Neural progenitor cell (in vitro differentiated cells): ENCODE measurements at regions not wholly inside any gene's neighbourhood (a gene's known extent, or its start where the extent isn't known, plus 50 kb on each side); places are given as distances from the start of the nearest gene placed in this dataset.
A peak's percentile ranks its signal among the peaks of the same experiment; 100 is the strongest.
"Not testable (repeated sequence)": the region's sequence is repeated elsewhere in the genome, so short reads cannot be mapped to it uniquely, and the experiment has no call there.

Experiments
- DNase-seq: peaks from one replicate; pipeline ENCODE4 v3.0.0-alpha.2; 2016; ENCODE audit warnings: low spot score
- H2AFZ ChIP-seq: fragments of 200-600 bp; sonication (generic); replicated peaks from 2 replicates; pipeline ENCODE4 v1.6.1; 2016; ENCODE audit warnings: antibody characterized with exemption
- H3F3A ChIP-seq: fragments of 200-600 bp; sonication (generic); 2 replicates; pipeline ENCODE4 v1.6.1; 2016; ENCODE audit warnings: antibody characterized with exemption, low read depth
- H3K27ac ChIP-seq: fragments of 200-600 bp; sonication (generic); 2 replicates; pipeline ENCODE4 v1.5.1; 2016; ENCODE audit warnings: mild to moderate bottlenecking
- H3K27me3 ChIP-seq: fragments of 200-600 bp; sonication (generic); 2 replicates; pipeline ENCODE4 v1.6.1; 2016; ENCODE audit warnings: mild to moderate bottlenecking, moderate library complexity
- H3K36me3 ChIP-seq: fragments of 200-600 bp; sonication (generic); 2 replicates; pipeline ENCODE4 v1.5.1; 2016
- H3K4me1 ChIP-seq: fragments of 200-600 bp; sonication (generic); 2 replicates; pipeline ENCODE4 v1.6.1; 2016; ENCODE audit warnings: mixed run types
- H3K4me2 ChIP-seq: fragments of 200-600 bp; sonication (generic); 2 replicates; pipeline ENCODE4 v1.6.1; 2016
- H3K4me3 ChIP-seq: fragments of 200-600 bp; sonication (generic); 2 replicates; pipeline ENCODE4 v1.5.1; 2016
- H3K79me2 ChIP-seq: fragments of 200-600 bp; sonication (generic); 2 replicates; pipeline ENCODE4 v1.6.1; 2016; ENCODE audit warnings: low read depth
- H3K9ac ChIP-seq: fragments of 200-600 bp; sonication (generic); 2 replicates; pipeline ENCODE4 v1.6.1; 2016
- H3K9me3 ChIP-seq: fragments of 200-600 bp; sonication (generic); 2 replicates; pipeline ENCODE4 v1.5.1; 2016; ENCODE audit warnings: low read depth
- H4K20me1 ChIP-seq: fragments of 200-600 bp; sonication (generic); 2 replicates; pipeline ENCODE4 v1.6.1; 2016; ENCODE audit warnings: low read depth
- H3K27ac Mint-ChIP-seq: 3 replicates; pipeline ENCODE4 v1.8.0; 2021; ENCODE audit warnings: mixed read lengths
- H3K27me3 Mint-ChIP-seq: 2 replicates; pipeline ENCODE4 v1.8.0; 2022; ENCODE audit warnings: low read depth, mild to moderate bottlenecking, inconsistent platforms, moderate library complexity, mixed read lengths; ENCODE audit not compliant: insufficient read depth
- H3K36me3 Mint-ChIP-seq: 3 replicates; pipeline ENCODE4 v1.8.0; 2021; ENCODE audit warnings: mixed read lengths
- H3K4me1 Mint-ChIP-seq: 3 replicates; pipeline ENCODE4 v1.8.0; 2021; ENCODE audit warnings: mixed read lengths
- H3K4me3 Mint-ChIP-seq: 3 replicates; pipeline ENCODE4 v1.8.0; 2021; ENCODE audit warnings: mild to moderate bottlenecking, moderate library complexity, mixed read lengths
- H3K9me3 Mint-ChIP-seq: 3 replicates; pipeline ENCODE4 v1.8.0; 2020; ENCODE audit warnings: mixed read lengths

DNA sequence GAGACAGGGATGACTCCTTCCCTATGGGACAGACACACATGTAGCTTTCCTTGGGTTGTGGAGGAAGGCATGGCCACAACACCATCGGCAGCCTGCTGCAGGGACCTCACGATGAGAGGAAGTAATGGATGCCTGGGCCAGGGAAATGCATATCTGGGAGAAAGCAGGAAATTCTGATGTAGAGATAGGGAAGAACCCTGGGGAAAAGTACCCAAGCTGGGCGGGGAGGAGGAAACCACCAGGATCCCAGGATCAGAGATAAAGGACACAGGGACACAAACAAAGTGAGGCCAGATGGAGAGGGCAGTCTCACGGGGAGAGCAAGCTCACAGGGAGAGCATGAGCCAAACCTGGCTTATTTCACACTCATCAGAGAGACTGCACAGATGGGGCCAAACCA, 294.7 kb upstream of the TEKT4 start:
- not testable (repeated sequence) for H2AFZ ChIP-seq, H3K36me3 ChIP-seq, H3K9me3 ChIP-seq, H3K79me2 ChIP-seq, H3K4me3 Mint-ChIP-seq, H3K4me1 Mint-ChIP-seq, DNase-seq, H3K4me3 ChIP-seq, H3K9ac ChIP-seq, H3K4me2 ChIP-seq, H3K27me3 ChIP-seq, H3K27me3 Mint-ChIP-seq, H3F3A ChIP-seq, H4K20me1 ChIP-seq, H3K36me3 Mint-ChIP-seq, H3K27ac ChIP-seq, H3K4me1 ChIP-seq
- Mint-ChIP-seq H3K9me3 (peaks cover 12% of the 10 kb centered on the region), H3K27ac (peak overlapping the region; percentile 62)

DNA sequence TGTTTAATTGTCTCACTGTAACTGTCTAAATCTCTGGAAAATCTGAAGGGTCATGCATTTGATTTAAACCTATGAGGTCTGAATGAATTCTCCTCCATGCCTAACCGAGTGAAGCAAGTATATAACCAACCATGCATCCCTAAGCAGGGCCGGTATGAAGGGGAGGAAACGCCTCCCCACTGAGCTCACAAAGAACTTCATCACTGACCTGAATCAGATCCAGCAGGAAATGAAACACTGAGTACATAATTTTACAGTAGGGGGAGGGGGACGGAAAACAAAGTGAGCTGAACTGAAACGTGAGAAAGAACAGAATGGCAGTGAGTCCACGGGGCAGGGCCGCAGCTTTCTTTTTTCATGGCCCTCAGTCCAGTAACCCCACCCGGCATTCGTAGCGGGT, 294.1 kb upstream of the TEKT4 start:
- H3K4me2 ChIP-seq, H3K9me3 ChIP-seq, H3K27ac Mint-ChIP-seq, H3K4me3 ChIP-seq, H3F3A ChIP-seq, H3K4me1 Mint-ChIP-seq, H3K36me3 Mint-ChIP-seq, DNase-seq, H3K4me3 Mint-ChIP-seq, H3K9ac ChIP-seq, H3K27me3 ChIP-seq, H2AFZ ChIP-seq, H3K79me2 ChIP-seq, H3K4me1 ChIP-seq, H4K20me1 ChIP-seq, H3K36me3 ChIP-seq, H3K27me3 Mint-ChIP-seq, H3K27ac ChIP-seq: not testable (repeated sequence)
- peaks cover 12% of the 10 kb centered on the region for H3K9me3 Mint-ChIP-seq

DNA sequence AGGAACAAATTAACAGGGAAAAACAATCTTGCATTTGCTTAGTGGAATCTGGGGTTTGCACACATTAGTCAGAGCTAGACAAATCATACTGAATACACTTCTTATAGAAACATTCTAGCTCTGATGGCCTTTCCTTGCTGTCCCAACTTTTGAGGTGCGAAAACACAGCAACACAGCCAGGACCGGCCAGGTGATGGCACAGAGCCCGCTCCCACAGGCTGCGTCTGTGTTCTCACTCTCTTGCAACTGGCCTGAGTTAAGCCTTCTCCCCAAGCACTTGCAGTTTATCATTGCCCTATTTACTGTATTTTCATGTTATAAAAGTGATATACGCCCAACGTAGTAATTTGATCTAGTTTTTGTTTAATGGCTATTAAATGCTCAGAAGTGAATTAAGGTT, 292.0 kb upstream of the TEKT4 start:
- not testable (repeated sequence) for H4K20me1 ChIP-seq, H3K4me1 Mint-ChIP-seq, DNase-seq, H3K4me3 ChIP-seq, H3K27ac ChIP-seq, H2AFZ ChIP-seq, H3K27me3 ChIP-seq, H3K27ac Mint-ChIP-seq, H3K36me3 ChIP-seq, H3K79me2 ChIP-seq, H3K27me3 Mint-ChIP-seq, H3K4me2 ChIP-seq, H3K9me3 ChIP-seq, H3K9ac ChIP-seq, H3F3A ChIP-seq, H3K36me3 Mint-ChIP-seq, H3K4me1 ChIP-seq, H3K4me3 Mint-ChIP-seq
- H3K9me3 Mint-ChIP-seq, result peaks cover 12% of the 10 kb centered on the region

DNA sequence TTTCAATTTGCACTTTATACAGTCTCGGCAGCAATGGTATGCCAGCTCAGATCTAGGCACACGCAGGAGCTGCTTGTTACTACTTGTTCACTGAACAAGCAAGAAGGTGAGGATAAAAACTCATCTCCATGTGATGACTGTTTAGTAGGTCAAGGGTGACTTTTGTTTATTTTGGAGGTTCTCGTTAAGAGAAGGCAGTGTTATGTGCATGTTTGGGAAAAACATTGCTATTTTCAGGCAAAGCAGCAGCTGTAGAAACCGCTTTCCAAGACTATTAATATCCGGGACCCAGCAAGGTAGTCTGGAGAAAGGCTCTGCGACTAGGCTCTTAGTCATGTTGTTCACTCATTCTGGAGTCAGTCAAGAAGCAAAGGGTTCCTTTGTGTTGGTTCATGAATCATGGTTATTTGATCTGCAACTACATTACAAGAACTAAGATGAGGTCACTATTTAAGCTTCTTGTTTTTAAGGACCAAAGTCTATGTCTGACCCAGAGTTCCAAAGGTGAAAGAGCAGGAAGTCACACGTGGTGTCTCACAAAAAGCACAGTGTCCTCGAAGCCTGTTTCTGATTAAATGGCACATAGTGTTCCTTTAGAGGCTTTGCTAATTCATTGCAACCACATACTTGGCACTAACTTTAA, 288.0 kb upstream of the TEKT4 start:
- not testable (repeated sequence) for H3F3A ChIP-seq, DNase-seq, H3K27me3 ChIP-seq, H4K20me1 ChIP-seq, H3K4me3 ChIP-seq, H3K27ac Mint-ChIP-seq, H3K4me1 ChIP-seq, H3K36me3 ChIP-seq, H3K9ac ChIP-seq, H3K4me2 ChIP-seq, H3K27me3 Mint-ChIP-seq, H3K27ac ChIP-seq, H3K4me1 Mint-ChIP-seq, H3K9me3 ChIP-seq, H3K36me3 Mint-ChIP-seq, H3K9me3 Mint-ChIP-seq, H3K79me2 ChIP-seq, H2AFZ ChIP-seq, H3K4me3 Mint-ChIP-seq

- H3K4me2 ChIP-seq, H3K27me3 ChIP-seq, H3K9me3 Mint-ChIP-seq, H3K4me1 Mint-ChIP-seq, H3K4me3 Mint-ChIP-seq, H3K27ac Mint-ChIP-seq, H3K9me3 ChIP-seq, H2AFZ ChIP-seq, H3K4me3 ChIP-seq, H3K4me1 ChIP-seq, H3K27me3 Mint-ChIP-seq, H3F3A ChIP-seq, H3K27ac ChIP-seq, H3K36me3 Mint-ChIP-seq, H3K9ac ChIP-seq, H3K36me3 ChIP-seq, H4K20me1 ChIP-seq, H3K79me2 ChIP-seq, DNase-seq: not testable (repeated sequence)
Measured at GRCh38 chr2:94584569-94584968, 286.7 kb upstream of the TEKT4 start.

- not testable (repeated sequence) for H3K27me3 ChIP-seq, H4K20me1 ChIP-seq, H3K36me3 ChIP-seq, H3K9me3 Mint-ChIP-seq, H3K9ac ChIP-seq, DNase-seq, H3K27me3 Mint-ChIP-seq, H3K4me3 Mint-ChIP-seq, H2AFZ ChIP-seq, H3K27ac ChIP-seq, H3K4me3 ChIP-seq, H3K9me3 ChIP-seq, H3K4me1 Mint-ChIP-seq, H3K27ac Mint-ChIP-seq, H3F3A ChIP-seq, H3K4me2 ChIP-seq, H3K4me1 ChIP-seq, H3K79me2 ChIP-seq, H3K36me3 Mint-ChIP-seq
Measured at GRCh38 chr2:94586032-94586982, 284.9 kb upstream of the TEKT4 start.

- H3K4me2 ChIP-seq, H3K9me3 ChIP-seq, H3K36me3 ChIP-seq, H3K9me3 Mint-ChIP-seq, H3K27ac Mint-ChIP-seq, H3K36me3 Mint-ChIP-seq, H3K79me2 ChIP-seq, H3K27me3 ChIP-seq, H3K27me3 Mint-ChIP-seq, H4K20me1 ChIP-seq, H3K4me3 Mint-ChIP-seq, DNase-seq, H2AFZ ChIP-seq, H3K4me3 ChIP-seq, H3F3A ChIP-seq, H3K4me1 ChIP-seq, H3K4me1 Mint-ChIP-seq, H3K9ac ChIP-seq, H3K27ac ChIP-seq: not testable (repeated sequence)
Measured at GRCh38 chr2:94587042-94587441, 284.2 kb upstream of the TEKT4 start.
